ENCODE measurements at regions not wholly inside any gene's neighbourhood (a gene's known extent, or its start where the extent isn't known, plus 50 kb on each side); places are given as distances from the start of the nearest gene placed in this dataset.

GRCh38 chr17:51537996-51538550, 277.7 kb downstream of the UTP18 start:
- no peaks in the 10 kb centered on the region for H3K4me1 ChIP-seq
- intact Hi-C loops (cut with DNase I): no loop called here
- H3K27me3 ChIP-seq: no peaks in the 10 kb centered on the region
- no peak for TF ChIP-seq CTCF (IDR thresholded peaks at IDR 0.05)
- TF ChIP-seq POLR2A (IDR thresholded peaks at IDR 0.05): no peak
- no peak for TF ChIP-seq POLR2AphosphoS5 (IDR thresholded peaks at IDR 0.05; ENCODE audit: insufficient read depth in 1 of 2, low read depth in 1 of 2)
- no peaks in the 10 kb centered on the region for H3K9me3 ChIP-seq
- DNase-seq (ENCODE audit: extremely low spot score in 2 of 2): no peak
- H3K27ac ChIP-seq: no peak overlapping the region
- H3K4me3 ChIP-seq: no peak overlapping the region
- H3K36me3 ChIP-seq: no peaks in the 10 kb centered on the region

- H3K27me3 ChIP-seq: no peaks in the 10 kb centered on the region
- TF ChIP-seq CTCF (IDR thresholded peaks at IDR 0.05): no peak
- TF ChIP-seq POLR2A (IDR thresholded peaks at IDR 0.05): no peak
- no peak for TF ChIP-seq POLR2AphosphoS5 (IDR thresholded peaks at IDR 0.05; ENCODE audit: insufficient read depth in 1 of 2, low read depth in 1 of 2)
- no peak overlapping the region for H3K27ac ChIP-seq
- no peaks in the 10 kb centered on the region for H3K4me1 ChIP-seq
- intact Hi-C loops (cut with DNase I): no loop called here
- DNase-seq (ENCODE audit: extremely low spot score in 2 of 2): no peak
- H3K9me3 ChIP-seq: no peaks in the 10 kb centered on the region
- H3K4me3 ChIP-seq: no peak overlapping the region
- H3K36me3 ChIP-seq: no peaks in the 10 kb centered on the region
These were observed 279.8 kb downstream of the UTP18 start for GRCh38 chr17:51540151-51540550.

- H3K4me1 ChIP-seq: no peaks in the 10 kb centered on the region
- no peak overlapping the region for H3K27ac ChIP-seq
- H3K27me3 ChIP-seq: no peaks in the 10 kb centered on the region
- no peak for DNase-seq (ENCODE audit: extremely low spot score in 2 of 2)
- intact Hi-C loops (cut with DNase I): no loop called here
- no peaks in the 10 kb centered on the region for H3K36me3 ChIP-seq
- H3K4me3 ChIP-seq: no peak overlapping the region
- TF ChIP-seq CTCF (IDR thresholded peaks at IDR 0.05) (no peak), POLR2AphosphoS5 (IDR thresholded peaks at IDR 0.05; ENCODE audit: insufficient read depth in 1 of 2, low read depth in 1 of 2) (no peak), POLR2A (IDR thresholded peaks at IDR 0.05) (no peak)
- H3K9me3 ChIP-seq: no peaks in the 10 kb centered on the region
These were observed 280.9 kb downstream of the UTP18 start for GRCh38 chr17:51541215-51541614.

- intact Hi-C loops (cut with DNase I): no loop called here
These were observed 285.8 kb downstream of the UTP18 start for GRCh38 chr17:51546114-51546513.

More at GRCh38 chr17:51546114-51546513, 285.8 kb downstream of the UTP18 start:
- DNase-seq (ENCODE audit: extremely low spot score in 2 of 2): no peak
- Histone ChIP-seq H3K9me3 (no peaks in the 10 kb centered on the region), H3K4me1 (no peaks in the 10 kb centered on the region), H3K4me3 (no peak overlapping the region), H3K36me3 (no peaks in the 10 kb centered on the region), H3K27ac (no peak overlapping the region), H3K27me3 (no peaks in the 10 kb centered on the region)
- TF ChIP-seq CTCF (IDR thresholded peaks at IDR 0.05): no peak
- TF ChIP-seq POLR2A (IDR thresholded peaks at IDR 0.05): no peak
